DMS79 treated with DMSO at 0.1 percent for 48 hours (cell line): ENCODE measurements at regions not wholly inside any gene's neighbourhood (a gene's known extent, or its start where the extent isn't known, plus 50 kb on each side); places are given as distances from the start of the nearest gene placed in this dataset.
"Not testable (repeated sequence)": the region's sequence is repeated elsewhere in the genome, so short reads cannot be mapped to it uniquely, and the experiment has no call there.

ENCODE experiments used
- DNase-seq: peaks from one replicate; lab custom pipeline; 2025; lab: John Stamatoyannopoulos, UW

DNA sequence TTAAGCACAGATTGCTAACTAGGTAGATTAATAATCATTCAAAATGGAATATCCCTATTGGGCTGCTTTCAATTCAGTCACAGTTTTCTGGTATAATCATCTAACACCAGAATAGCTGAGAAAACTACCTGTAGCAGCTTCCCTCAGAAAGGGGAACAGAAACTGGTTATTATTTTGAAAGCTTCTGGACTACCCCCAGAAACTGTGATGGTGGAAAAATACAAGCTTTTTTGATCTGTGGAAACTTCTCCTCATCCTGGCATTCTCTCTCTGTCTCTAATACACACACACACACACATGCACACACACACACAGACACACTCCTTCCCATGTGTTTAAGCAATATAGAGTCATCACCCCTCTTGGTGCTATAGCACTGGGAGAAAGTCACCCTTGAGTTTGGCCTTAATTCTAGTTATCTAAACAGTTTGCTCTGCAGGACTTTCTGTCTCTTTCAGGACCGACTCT lies 251.5 kb upstream of the LMO3 start:
- DNase-seq = no peak

DNA sequence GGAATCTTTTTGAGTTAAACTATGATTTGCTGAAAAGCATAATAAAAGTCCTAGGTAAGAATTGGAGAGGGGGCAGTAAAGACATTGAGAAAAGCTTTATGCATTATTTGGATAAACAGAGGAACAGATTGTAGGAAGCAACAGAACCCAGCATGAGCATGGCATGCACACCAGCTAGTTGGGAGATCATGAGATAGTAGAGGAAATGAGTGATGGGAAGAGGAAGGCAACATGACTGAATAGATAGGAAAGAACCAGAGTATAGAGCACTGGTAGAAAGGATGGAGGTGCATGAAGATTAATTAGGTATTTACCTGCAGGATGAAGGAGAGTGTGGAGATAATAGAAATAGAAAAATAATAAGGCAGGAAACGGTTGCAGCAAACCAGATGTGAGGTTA lies 248.5 kb upstream of the LMO3 start:
- DNase-seq = no peak

DNA sequence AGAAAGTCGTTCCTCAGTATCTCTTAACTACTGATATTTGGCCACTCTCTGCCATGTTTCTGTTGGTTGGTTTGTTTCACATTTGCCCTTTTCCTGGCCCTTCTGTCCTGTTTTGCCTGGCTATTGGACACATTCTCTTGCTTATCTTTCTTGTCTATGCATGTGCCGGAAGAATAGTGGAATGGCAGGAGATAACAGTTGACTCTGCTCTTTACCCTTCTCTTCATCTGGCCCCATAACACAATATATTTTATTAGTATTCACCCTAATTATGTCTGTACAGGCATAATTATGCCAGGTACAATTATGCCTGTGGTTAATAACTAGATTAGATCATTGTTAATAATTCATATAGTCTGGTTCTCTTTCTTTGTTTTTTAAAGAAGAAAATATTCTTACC lies 243.5 kb upstream of the LMO3 start:
- no peak for DNase-seq

DNA sequence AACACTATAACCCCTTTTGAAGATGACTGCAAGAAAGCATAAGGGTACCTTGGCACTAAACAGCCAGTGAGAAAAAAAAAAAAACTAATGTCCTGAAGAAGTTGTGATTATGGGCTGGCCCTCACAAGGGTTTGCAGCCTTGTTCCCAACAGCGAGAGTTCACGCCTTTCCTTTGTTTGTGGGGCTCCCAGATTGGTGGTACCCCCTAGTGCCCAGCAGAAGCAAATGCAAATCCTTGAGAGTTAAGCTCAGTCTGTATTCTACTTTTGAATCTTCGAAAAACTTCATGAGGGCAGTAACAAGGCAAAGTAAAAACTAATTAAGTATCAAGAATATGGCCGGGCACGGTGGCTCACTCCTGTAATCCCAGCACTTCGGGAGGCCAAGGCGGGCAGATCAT lies 238.9 kb upstream of the LMO3 start:
- no peak for DNase-seq

DNA sequence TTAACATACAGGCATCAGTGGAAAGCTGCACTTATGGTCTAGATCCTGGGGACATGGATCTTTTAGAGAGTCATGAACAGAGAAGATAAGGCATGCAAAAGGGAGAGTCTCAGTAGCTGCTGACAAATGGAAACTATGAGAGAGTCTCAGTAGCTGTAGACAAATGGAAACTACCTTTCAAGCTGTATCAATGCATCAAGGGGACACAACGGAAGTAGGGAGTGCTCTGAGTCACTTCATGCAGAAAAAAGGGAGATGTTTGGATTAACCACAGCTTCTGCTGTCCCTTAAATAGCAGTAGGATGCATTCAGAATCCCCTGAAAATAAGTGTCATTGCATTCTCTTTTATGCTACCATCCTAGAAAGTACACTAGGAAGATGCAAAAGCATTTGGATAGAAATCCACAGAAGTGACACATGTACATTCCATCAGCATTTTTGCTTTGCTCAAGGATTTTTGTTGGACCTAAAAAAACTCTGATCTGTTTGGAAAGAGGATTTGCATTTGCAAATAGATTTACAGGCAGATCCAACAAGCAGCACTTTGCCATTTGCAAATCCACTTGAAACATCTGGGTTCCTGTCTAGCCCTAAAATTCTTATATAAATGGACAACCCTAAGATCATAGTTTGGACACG lies 227.5 kb upstream of the LMO3 start:
- DNase-seq = no peak

DNA sequence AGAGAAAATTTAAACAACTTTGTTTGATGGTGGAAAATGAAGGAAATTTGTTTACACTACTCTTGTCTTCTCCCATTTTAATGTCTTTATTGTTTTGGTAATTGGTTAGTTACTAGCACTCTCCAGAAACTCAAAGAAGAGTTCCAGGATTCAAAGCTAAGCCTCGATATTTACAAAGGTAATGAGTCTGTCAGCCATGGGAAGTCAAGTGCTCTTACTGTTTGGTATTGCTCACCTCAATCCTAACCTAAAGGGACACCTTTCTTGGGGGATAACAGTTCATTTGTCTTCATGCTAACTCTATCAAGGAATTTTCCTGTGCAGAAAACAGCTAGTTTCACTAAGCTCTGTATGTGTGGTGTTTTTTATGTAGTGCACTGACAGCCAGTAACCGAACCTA lies 222.9 kb upstream of the LMO3 start:
- peak; percentile 58 for DNase-seq

DNA sequence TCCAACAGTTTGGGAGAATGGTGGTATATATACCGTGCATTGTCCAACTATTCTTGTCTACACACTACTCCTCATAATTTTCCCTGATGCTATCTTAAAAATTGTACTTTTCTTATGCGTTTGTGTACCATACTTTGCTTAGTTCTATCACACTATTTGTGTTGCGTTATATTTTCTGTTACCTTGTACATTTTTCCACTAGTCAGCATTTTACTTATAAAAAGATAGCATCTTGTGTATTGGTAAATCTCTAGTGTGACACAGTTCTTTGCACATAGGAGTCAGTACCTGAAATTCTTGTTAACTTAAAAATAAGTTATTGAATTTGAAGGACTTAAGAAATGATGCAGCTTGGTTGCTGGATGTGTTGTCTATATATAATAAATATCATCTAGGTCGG lies 201.8 kb upstream of the LMO3 start:
- DNase-seq = no peak

DNA sequence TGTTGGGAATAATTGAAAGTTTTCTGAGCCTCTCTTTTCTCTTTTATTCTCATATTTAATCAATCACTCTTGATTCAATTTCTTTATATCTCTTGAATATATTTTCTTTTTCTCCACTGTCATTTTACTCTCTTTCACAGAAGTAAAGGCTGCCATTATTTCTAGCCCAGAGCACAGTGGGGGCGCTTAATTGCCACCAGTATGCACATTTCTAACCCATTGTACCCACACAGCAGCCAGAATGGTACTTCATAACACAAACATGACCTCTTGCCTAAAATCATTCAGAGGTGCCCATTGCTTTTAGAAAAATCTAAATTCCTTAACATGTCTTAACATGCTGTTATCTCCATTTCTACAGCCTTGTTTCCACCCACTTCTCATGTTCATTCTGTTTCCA lies 190.2 kb upstream of the LMO3 start:
- DNase-seq = no peak

DNA sequence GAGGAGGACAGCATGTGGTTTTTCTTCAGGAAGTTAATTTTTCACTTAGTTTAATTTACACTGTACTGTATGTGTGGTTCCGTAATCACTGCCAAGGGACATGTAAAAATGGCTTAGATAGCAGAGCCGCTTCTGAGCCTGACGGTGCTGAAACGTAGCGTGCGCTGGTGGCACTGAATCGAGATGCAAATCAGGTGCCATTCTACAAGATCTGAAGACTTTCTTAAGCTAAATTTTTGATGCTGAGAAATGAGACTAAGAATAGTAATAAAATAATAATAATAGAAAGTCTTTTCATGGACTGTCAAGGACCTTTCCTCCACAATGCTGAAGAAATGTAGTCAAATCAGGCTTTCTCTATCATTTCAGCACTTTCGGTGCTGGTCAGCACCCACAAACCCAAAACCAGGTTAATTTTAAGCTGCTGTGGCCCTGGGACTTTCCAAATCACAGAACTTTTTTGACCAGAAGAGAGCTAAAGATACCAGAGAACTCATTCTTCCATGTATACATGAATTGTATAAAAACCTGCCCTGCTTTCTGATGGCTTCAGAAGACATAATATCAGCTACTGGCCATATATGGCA lies 183.3 kb upstream of the LMO3 start:
- no peak for DNase-seq

DNA sequence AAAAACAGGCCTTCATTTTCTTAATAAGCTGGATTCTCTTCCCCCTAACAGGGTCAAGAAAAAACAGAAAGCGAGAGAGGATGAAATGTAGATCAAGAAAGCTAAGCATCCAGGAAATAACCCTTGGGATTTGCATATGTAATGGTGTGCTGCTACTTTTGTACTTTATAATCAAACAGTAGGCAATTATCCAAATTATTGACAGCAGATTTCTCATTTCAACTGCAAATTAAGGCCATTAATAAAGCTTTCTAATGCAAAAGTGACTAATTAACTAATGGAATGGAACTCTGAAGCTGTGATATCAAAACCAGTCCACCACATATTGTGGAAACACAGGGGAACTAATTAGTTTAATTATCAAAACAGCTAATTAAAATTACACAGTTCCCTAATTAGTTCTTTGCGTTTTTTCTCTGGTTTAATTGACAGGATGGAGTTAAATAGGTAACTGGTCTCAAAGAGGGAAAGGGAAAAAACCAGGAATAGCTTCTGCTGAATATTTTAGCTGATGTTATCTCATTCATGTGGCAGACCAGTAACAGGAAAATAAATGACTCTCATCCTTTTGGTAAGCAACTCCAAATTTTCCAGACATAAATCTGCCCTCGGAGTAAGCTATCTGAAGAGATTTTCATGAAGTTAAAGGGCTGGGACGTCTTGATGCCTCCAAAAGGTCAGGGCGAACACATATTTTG lies 182.7 kb upstream of the LMO3 start:
- DNase-seq = no peak

DNA sequence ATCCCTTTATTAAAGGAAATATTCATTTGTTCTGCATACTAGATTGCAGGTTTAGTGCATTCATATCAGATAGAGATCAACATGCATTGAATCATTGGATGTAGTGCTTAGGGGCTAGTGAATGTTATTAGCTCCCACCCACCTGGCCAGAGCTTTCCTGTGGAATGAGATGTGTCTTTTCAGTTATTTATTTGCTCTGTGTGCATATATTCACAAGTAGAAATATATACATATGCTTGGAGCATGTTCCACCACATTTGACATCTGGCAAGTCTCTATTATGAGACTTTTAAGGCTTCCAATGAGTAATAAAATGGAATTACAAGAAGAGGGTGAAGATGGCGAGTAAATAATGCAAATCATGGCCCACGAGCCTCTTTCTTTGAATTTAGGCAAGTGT lies 180.0 kb upstream of the LMO3 start:
- peak; percentile 28 for DNase-seq

DNA sequence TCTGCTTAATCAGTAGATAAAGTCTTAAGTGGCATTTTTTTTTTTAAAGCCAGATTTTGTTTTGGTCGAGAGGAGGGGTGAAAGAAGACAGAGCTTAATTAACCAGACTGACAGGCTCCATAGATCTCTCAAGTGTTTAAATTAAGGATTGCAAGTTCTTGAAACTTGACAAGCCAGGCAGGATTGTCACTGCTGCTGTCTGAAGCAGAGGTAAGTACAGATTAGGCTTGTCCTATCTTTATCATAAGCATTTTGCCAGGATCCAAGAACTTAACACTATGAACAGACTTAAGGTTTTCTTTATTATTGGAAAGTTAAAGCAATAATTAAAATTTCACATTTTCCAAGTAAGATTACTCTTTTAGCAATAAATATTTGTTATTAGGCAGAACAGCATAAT lies 179.6 kb upstream of the LMO3 start:
- DNase-seq = peak; percentile 66

DNA sequence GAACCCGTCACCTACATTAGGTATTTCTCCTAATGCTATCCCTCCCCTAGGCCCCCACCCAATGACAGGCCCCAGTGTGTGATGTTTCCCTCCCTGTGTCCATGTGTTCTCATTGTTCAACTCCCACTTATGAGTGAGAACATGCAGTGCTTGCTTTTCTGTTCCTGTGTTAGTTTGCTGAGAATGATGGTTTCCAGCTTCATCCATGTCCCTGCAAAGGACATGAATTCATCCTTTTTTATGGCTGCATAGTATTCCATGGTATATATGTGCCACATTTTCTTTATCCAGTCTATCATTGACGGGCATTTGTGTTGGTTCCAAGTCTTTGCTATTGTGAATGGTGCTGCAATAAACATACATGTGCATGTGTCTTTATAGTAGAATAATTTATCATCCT lies 163.2 kb upstream of the LMO3 start:
- DNase-seq = not testable (repeated sequence)

DNA sequence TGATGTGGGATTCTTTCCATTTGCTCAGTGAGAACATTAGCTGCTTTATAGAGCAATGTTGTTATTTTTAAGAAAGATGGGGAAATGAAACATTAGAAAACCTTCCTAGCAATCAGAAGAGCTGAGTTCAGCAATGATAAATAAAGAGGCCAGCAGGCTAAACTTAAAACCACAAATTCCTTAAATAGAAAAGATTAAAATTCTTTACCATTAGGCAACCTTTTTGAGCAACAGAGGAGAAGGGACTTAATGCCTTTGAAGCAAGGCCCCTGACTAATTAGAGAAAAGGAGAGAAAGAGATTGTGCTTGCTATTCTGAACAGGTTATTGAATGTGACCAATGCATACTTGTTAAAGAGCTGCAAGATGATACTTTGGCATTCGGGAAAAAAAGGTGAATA lies 160.8 kb upstream of the LMO3 start:
- DNase-seq = no peak

DNA sequence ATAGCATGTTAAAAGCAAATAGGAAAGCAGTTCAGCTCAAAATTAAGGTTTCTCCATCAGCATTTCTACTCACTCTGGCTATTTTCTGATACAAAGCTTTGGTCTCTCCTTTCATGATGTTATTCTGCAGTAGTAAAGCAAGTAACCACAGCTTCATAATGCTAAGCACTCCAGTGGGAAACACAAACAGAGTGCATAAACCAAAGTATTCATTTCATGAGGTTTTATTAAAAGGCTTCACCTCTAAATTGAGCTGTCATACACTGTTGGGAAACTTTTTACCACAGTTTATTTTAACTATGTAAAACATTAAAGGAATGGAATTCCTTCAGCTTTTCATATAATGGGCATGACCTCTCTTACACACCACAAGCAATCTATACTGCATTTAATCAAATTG lies 157.9 kb upstream of the LMO3 start:
- DNase-seq = no peak

DNA sequence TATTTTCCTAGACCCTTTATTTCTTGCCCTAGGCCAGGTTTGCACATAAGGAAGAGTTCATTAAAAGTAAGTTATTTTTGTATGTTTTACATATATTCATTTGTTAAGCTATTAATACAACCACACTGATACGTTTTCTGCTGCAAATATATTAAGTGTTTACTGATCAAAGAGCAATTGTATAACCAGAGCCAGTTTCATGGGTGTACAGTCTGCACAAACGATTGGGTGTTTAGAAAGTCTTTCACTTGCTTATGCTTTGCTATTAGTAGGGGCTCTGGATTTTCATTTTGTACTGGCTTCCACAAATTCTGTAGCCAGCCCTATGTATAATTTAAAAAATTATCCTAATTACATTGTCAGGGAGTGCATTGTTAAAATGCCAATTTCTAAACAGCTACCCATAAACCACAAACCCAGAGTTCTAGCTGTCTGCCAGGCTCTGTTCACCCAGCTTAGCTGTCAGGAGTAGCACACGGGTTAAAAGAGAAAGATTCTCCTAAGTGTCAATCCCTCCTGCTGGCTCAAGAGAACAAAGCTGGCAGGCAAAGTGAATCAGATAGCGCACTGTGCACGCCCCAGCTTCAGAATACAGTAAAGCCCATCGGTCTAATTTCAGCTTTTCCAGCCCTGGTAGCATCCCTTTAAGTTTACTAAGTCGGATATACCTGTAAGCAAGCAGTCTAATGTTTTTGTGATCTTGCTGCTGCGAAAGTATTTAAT lies 151.0 kb upstream of the LMO3 start:
- DNase-seq = no peak

DNA sequence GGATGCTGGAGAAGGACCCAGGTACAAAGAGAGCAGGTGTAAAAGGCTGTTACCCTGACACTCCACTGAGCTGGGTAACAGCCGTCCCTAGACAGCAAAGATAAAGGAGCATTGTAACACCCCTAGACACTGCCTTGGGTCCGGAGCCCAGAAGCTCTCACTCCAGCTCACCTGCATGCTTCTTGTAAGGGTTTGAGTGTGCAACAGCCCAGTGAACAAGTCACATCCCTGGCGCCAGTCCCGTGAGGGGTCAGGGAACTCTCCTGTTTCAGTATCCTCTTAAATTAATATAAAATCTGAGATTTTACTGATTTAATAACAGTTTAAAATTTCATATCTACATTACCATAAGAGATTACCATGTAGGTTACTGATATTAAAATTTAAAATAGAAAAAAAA lies 124.8 kb upstream of the LMO3 start:
- DNase-seq = no peak

DNA sequence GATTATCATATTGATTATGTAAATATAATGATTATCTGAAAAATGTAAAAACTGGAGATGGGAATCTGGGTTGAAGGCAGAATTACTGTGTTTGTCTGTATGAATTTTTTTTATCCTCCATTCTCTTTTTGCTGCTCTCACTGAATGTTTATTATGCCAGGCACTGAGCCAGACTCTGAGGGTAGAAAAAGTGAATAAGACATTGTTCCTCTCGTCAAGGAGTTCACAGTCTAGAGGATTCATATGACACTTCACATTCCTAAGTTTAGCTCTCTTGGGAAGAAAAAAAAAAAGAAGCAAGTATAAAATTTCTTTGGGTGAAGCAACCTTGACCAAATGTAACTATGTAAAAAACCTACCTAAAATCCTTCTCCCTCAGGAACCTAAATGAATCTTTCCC lies 120.9 kb upstream of the LMO3 start:
- peak; percentile 91 for DNase-seq

DNA sequence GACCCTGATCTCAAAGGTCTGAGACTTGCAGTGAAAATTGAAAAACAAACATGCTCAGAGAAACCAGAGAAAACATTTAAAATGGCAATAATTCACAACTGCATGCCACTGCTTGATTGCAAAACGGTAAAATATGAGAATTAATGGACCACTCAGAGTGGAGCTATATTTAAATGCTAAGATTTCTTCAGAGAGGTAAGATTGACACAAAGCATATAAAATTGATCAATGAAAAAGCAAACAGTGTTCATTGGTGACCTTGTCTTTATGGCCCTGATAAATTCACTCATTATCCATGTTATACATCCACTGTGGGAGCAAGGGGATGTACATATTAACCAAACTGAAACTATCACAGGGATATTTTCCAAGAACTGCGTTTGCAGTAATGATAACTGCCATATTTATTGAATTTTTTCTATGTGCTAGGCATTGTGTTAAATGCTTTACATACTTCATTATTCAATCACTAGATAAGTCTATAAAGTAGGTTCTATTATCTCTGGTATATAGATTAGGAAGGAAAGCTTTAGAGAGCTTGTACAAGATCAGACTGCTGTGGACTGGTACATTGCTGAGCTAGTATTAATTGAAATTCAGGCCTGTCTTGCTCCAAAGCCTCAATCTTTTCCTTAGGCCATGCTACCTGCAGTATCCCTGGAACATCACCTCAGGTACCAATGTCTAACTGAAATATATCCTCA lies 113.9 kb upstream of the LMO3 start:
- peak; percentile 10 for DNase-seq

DNA sequence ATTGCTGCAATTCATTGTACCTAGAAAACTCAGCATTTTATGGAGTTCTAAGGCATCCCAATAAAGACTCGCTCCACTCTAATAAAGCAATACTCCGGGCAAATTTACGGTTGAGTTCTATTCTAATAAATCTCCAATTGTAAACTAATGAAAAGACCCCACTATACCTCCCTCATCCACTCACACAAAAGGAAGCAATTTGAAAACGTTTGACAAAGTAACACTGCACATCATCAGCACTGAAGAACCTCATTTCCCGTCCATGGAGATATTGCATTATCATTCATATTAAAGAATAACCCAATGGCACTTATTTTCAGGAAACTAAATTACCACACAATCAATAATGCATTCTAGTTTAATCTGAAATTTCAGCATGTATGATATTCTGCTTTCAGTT lies 111.0 kb upstream of the LMO3 start:
- no peak for DNase-seq

DNA sequence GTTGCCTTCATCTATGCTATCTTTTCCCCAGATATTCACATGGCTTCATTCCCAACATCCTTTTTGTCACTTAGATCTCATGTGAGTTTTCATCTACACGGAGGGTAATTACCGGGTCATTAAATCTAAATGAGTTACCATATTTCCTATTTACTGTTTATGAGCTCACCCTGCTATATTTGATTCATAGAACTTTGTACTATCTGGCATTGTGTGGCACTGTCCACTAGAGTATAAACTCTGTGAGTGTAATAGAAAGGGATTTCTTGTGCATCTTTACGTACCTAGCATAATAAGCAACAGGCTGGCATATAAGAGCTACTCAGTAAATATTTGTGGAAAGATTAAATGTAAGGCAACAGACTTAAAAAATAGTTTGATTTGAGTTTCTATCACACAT lies 86.1 kb upstream of the LMO3 start:
- DNase-seq = no peak

DNA sequence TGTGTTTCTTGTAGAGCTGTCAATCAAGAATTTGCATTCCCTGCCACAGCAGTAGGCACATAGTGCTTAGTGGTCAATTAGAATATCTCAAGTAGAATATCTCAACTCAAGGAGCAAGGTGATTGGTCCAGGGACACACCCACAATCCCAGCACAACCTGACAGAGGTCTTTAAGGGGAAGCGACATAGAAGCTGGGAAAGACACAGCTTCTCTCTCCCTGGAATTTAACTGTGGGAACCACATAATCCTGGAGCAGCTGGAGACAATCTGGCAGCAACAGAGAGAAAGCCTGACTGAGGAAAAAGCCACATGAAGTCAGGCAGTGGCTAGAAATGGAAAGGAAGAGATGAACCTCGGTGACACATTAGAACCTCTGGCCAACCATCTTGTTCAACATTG lies 85.7 kb upstream of the LMO3 start:
- no peak for DNase-seq
